OCI-LY7 (cell line): ENCODE measurements at regions not wholly inside any gene's neighbourhood (a gene's known extent, or its start where the extent isn't known, plus 50 kb on each side); places are given as distances from the start of the nearest gene placed in this dataset.

Experiments
- BruUV-seq: library from RNA; stranded (reverse); fragments of 400-500 nt; replicated peaks from 2 replicates; lab custom pipeline; 2021; lab: Mats Ljungman, UMichigan
- CTCF ChIA-PET: fragments of 300-600 bp; sonication (Branson Sonifier 250); formaldehyde crosslinking; loops from one replicate; lab custom pipeline; 2022; ENCODE audit warnings: antibody characterized with exemption; ENCODE audit not compliant: unreplicated experiment; lab: Charles Lee
- POLR2A ChIA-PET: fragments of 300-600 bp; sonication (Branson Sonifier 250); formaldehyde crosslinking; loops from one replicate; lab custom pipeline; 2022; ENCODE audit warnings: antibody characterized with exemption; lab: Charles Lee
- DNase-seq: peaks from one replicate; pipeline ENCODE4 v3.0.0-alpha.2; 2015; ENCODE audit warnings: low spot score
- H2AFZ ChIP-seq: fragments of 200-600 bp; sonication (generic), shearing (Covaris generic); 2 replicates; pipeline ENCODE4 v1.6.1; 2014; ENCODE audit warnings: mild to moderate bottlenecking, antibody characterized with exemption, low read length, moderate library complexity
- H3K27ac ChIP-seq: fragments of 200-600 bp; sonication (generic); 2 replicates; pipeline ENCODE4 v1.5.1; 2014; ENCODE audit warnings: mixed run types, low read depth, mild to moderate bottlenecking, moderate library complexity, low read length, inconsistent platforms; ENCODE audit not compliant: poor library complexity, severe bottlenecking
- H3K36me3 ChIP-seq: fragments of 200-600 bp; sonication (generic); 2 replicates; pipeline ENCODE4 v1.6.1; 2014; ENCODE audit warnings: mild to moderate bottlenecking, antibody characterized with exemption, low read length, moderate library complexity, mixed read lengths; ENCODE audit not compliant: insufficient read depth
- H3K4me1 ChIP-seq: fragments of 200-600 bp; sonication (generic); 2 replicates; pipeline ENCODE4 v1.5.1; 2014; ENCODE audit warnings: mild to moderate bottlenecking, low read length; ENCODE audit not compliant: insufficient read depth, poor library complexity, severe bottlenecking
- H3K4me2 ChIP-seq: fragments of 200-600 bp; sonication (generic); 2 replicates; pipeline ENCODE4 v1.6.1; 2014; ENCODE audit warnings: mild to moderate bottlenecking, low read length
- H3K4me3 ChIP-seq: fragments of 200-600 bp; sonication (generic); 2 replicates; pipeline ENCODE4 v1.5.1; 2014; ENCODE audit warnings: mild to moderate bottlenecking, low read depth, low read length; ENCODE audit not compliant: poor library complexity, severe bottlenecking
- H3K79me2 ChIP-seq: fragments of 200-600 bp; sonication (generic); 2 replicates; pipeline ENCODE4 v1.6.1; 2016; ENCODE audit warnings: low read depth, mild to moderate bottlenecking, low read length, moderate library complexity, mixed read lengths; ENCODE audit not compliant: insufficient read depth
- H3K9me2 ChIP-seq: fragments of 200-600 bp; sonication (generic); 2 replicates; pipeline ENCODE4 v1.6.1; 2016; ENCODE audit warnings: mild to moderate bottlenecking, low read length, mixed read lengths; ENCODE audit not compliant: insufficient read depth
- H3K9me3 ChIP-seq: fragments of 200-600 bp; sonication (generic); 2 replicates; pipeline ENCODE4 v1.6.1; 2014; ENCODE audit warnings: mild to moderate bottlenecking, mixed run types, low read length, mixed read lengths
- H4K20me1 ChIP-seq: fragments of 200-600 bp; sonication (generic); 2 replicates; pipeline ENCODE4 v1.6.1; 2014; ENCODE audit warnings: mild to moderate bottlenecking, antibody characterized with exemption, low read length, moderate library complexity, mixed read lengths; ENCODE audit not compliant: insufficient read depth
- CTCF ChIP-seq: fragments of 200-600 bp; sonication (generic); conservative IDR thresholded peaks from 2 replicates; pipeline ENCODE4 v1.5.1; 2014; ENCODE audit warnings: mild to moderate bottlenecking, antibody characterized with exemption, low read length, moderate library complexity, mixed read lengths
- EZH2phosphoT487 ChIP-seq: fragments of 200-600 bp; sonication (generic); IDR thresholded peaks from 2 replicates; pipeline ENCODE4 v1.6.1; 2018; ENCODE audit warnings: low read depth, borderline replicate concordance, mild to moderate bottlenecking, mixed run types, antibody characterized with exemption, low read length, moderate library complexity, mixed read lengths
- intact Hi-C: fragments of 100-400 bp; cut with micrococcal nuclease; formaldehyde crosslinking; loops from one replicate; pipeline ENCODE4 v1.10.0; 2022; ENCODE audit not compliant: unreplicated experiment

GRCh38 chr10:37552881-37553280 lies 304.5 kb downstream of the ZNF248 start:
- intact Hi-C loops: no loop called here
- no TSS peak for BruUV-seq
- POLR2A ChIA-PET: interaction anchor here (0.7 kb wide), 1 partner anchor 67 kb away, joined by 3 read pairs; no protein-coding TSS in a partner anchor
- TF ChIP-seq EZH2phosphoT487 (no peak), CTCF (no peak)
- Histone ChIP-seq H3K27ac (no peak overlapping the region), H3K9me3 (no peaks in the 10 kb centered on the region), H4K20me1 (no peaks in the 10 kb centered on the region), H3K4me1 (no peaks in the 10 kb centered on the region), H3K4me3 (no peak overlapping the region), H3K4me2 (no peak overlapping the region), H3K36me3 (no peaks in the 10 kb centered on the region), H2AFZ (no peak overlapping the region), H3K79me2 (no peaks in the 10 kb centered on the region), H3K9me2 (no peaks in the 10 kb centered on the region)
- CTCF ChIA-PET: no interaction called here
- no peak for DNase-seq

GRCh38 chr10:37549054-37549453 lies 308.4 kb downstream of the ZNF248 start:
- POLR2A ChIA-PET: no interaction called here
- no TSS peak for BruUV-seq
- no peak for DNase-seq

More at GRCh38 chr10:37549054-37549453, 308.4 kb downstream of the ZNF248 start:
- H4K20me1 ChIP-seq: no peaks in the 10 kb centered on the region
- intact Hi-C loops: no loop called here
- H3K4me2 ChIP-seq: no peak overlapping the region
- H3K79me2 ChIP-seq: no peaks in the 10 kb centered on the region
- no peaks in the 10 kb centered on the region for H3K4me1 ChIP-seq
- CTCF ChIA-PET: no interaction called here
- no peak overlapping the region for H3K4me3 ChIP-seq
- no peak overlapping the region for H2AFZ ChIP-seq
- TF ChIP-seq CTCF (no peak), EZH2phosphoT487 (no peak)
- no peak overlapping the region for H3K27ac ChIP-seq
- H3K36me3 ChIP-seq: no peaks in the 10 kb centered on the region
- no peaks in the 10 kb centered on the region for H3K9me3 ChIP-seq
- no peaks in the 10 kb centered on the region for H3K9me2 ChIP-seq
